Heart left ventricle (tissue), 16 donors: ENCODE measurements at regions not wholly inside any gene's neighbourhood (a gene's known extent, or its start where the extent isn't known, plus 50 kb on each side); places are given as distances from the start of the nearest gene placed in this dataset.

Source experiments
- ATAC-seq, 4 donors: fragments of 200-7000 bp; cut with Tn5 transposase; one replicate each; pipeline ENCODE4 v1.9.1; 2020 to 2022; ENCODE audit warnings: moderate library complexity in 4 of 4, mild to moderate bottlenecking in 3 of 4, moderate number of reproducible peaks in 1 of 4
- DNase-seq, 5 donors: peaks; one replicate each; pipeline ENCODE4 v3.0.0-alpha.2; 2020
- H3K27ac ChIP-seq, 12 donors: fragments of 200-600 bp; sonication (generic) in 4 of 12; one replicate each; pipeline versions ENCODE4 v1.5.0 to v1.8.0; 2016 to 2022; ENCODE audit warnings: mild to moderate bottlenecking in 2 of 12
- H3K27me3 ChIP-seq, 9 donors: fragments of 200-600 bp; sonication (generic) in 2 of 9; one replicate each; pipeline versions ENCODE4 v1.5.1 to v1.8.0; 2016 to 2022; ENCODE audit warnings: mild to moderate bottlenecking in 3 of 9
- H3K36me3 ChIP-seq, 9 donors: fragments of 200-600 bp; sonication (generic) in 2 of 9; one replicate each; pipeline versions ENCODE4 v1.5.0 to v1.8.0; 2018 to 2022; ENCODE audit warnings: mild to moderate bottlenecking in 2 of 9
- H3K4me1 ChIP-seq, 12 donors: fragments of 200-600 bp; sonication (generic) in 4 of 12; one replicate each; pipeline versions ENCODE4 v1.5.0 to v1.8.0; 2016 to 2022; ENCODE audit warnings: mild to moderate bottlenecking in 3 of 12
- H3K4me3 ChIP-seq, 12 donors: fragments of 200-600 bp; sonication (generic) in 4 of 12; one replicate each; pipeline versions ENCODE4 v1.5.0 to v1.8.0; 2017 to 2022; ENCODE audit warnings: mild to moderate bottlenecking in 9 of 12, moderate library complexity in 4 of 12
- H3K9me3 ChIP-seq, 12 donors: fragments of 200-600 bp; sonication (generic) in 4 of 12; one replicate each; pipeline versions ENCODE4 v1.5.0 to v1.8.0; 2016 to 2022; ENCODE audit warnings: mild to moderate bottlenecking in 1 of 12
- POLR2A ChIP-seq, 2 donors: fragments of 450-650 bp; IDR thresholded peaks; one replicate each; pipeline ENCODE4 v1.6.1; 2017; ENCODE audit warnings: antibody characterized with exemption in 2 of 2, mild to moderate bottlenecking in 2 of 2, moderate library complexity in 2 of 2
- WGBS, 4 donors: extraction: QIAGEN DNeasy Blood & Tissue Kit in 2 of 4; methylation state at CpG; one replicate each; pipeline versions ENCODE4 v1.1.5 to v1.1.7; 2013 to 2018; 5-methylcytosine and 5-hydroxymethylcytosine counted together
- intact Hi-C, 10 donors: fragments of 100-400 bp; cut with DNase I; formaldehyde crosslinking; loops; one replicate each; pipeline versions ENCODE4 v1.11.1 to v1.14.2; 2022
- TF ChIP-seq, protein P1 (sequence below), 12 donors: fragments of 200-600 bp; sonication (generic) in 4 of 12; IDR thresholded peaks; one replicate each; pipeline versions ENCODE4 v1.5.0 to v1.8.0; 2018 to 2022; ENCODE audit warnings: antibody characterized with exemption in 12 of 12, mild to moderate bottlenecking in 5 of 12
- donor health status: ischemic (EF 13 %, LVEDD 7.1; RV severe dilation, severe dysfunction).
- donor health status: healthy with polysubstance abuse.
- donor health status: DM: no; HTN: yes; CAD: no.
- donor health status: DM: no; HTN: no; CAD: no.
- donor health status: ischemic (EF 25% LVEDD 6.9; RV normal size, moderate dysfunction).
- donor health status: ischemic (EF 25% LVEDD 5.7; RV mildly dilated, moderate dysfunction).
- donor health status: healthy.
- donor health status: DM: yes; HTN: yes; CAD: no.
- donor health status: ischemic (EF 35%, LVEDD 5.7; RV mildly dilated, moderate dysfunction).
- donor health status: nonischemic (EF 11% LVEDD 7.7; RV severe dilation, severe dysfunction).
- donor health status: DM: yes; HTN: yes; CAD: no.
- donor health status: PGD.
- donor health status: ischemic (EF 29% LVEDD 5.4; RV normal size, mild dysfunction).
- donor health status: nonischemic (EF 23%, LVEDD 6.1; RV moderate dilation, normal function).

DNA sequence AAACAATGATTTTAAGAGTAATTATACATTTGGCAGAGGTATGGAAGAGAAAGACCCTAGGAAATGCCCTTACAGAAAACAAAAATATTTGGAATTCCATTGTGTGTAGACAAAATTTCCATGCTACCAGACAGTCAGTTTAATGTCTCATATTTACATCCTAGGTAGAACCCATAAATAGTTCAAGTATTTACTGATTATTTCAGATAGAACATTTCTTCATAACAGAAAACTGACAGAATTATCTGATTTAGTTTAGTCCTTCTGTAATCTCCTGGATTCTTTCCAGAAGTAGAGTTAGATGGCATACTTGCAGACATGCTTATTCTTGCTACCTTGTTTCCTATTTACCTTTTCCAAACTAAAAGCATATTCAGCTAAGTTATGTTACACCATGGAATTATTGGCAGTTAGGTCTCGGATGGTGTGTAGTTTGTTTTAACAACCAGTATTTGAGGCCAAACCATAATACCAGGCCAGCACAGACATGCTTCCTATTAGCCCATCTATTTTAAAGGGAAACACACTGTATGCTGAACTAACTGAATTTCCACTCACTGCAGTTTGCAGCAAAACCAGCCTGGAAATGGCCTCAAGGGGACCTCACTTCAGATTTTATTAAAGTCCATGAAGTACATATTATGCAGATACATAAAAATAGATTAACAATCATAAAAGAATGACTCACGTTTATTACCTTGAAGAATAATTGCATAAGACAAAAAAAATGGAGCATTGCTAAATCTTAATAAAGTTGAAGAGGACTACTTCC is 126.6 kb upstream of the LRIG3 start:
- Histone ChIP-seq H3K9me3 (no peaks in the 10 kb centered on the region), H3K27ac (no peak overlapping the region), H3K36me3 (no peaks in the 10 kb centered on the region), H3K4me1 (no peaks in the 10 kb centered on the region), H3K27me3 (no peaks in the 10 kb centered on the region), H3K4me3 (no peak overlapping the region)
- TF ChIP-seq, protein P1, sequence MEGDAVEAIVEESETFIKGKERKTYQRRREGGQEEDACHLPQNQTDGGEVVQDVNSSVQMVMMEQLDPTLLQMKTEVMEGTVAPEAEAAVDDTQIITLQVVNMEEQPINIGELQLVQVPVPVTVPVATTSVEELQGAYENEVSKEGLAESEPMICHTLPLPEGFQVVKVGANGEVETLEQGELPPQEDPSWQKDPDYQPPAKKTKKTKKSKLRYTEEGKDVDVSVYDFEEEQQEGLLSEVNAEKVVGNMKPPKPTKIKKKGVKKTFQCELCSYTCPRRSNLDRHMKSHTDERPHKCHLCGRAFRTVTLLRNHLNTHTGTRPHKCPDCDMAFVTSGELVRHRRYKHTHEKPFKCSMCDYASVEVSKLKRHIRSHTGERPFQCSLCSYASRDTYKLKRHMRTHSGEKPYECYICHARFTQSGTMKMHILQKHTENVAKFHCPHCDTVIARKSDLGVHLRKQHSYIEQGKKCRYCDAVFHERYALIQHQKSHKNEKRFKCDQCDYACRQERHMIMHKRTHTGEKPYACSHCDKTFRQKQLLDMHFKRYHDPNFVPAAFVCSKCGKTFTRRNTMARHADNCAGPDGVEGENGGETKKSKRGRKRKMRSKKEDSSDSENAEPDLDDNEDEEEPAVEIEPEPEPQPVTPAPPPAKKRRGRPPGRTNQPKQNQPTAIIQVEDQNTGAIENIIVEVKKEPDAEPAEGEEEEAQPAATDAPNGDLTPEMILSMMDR (IDR thresholded peaks at IDR 0.05), result no peak
- no peak for TF ChIP-seq POLR2A (IDR thresholded peaks at IDR 0.05)
- DNase-seq (no peak), ATAC-seq (no peak)
- WGBS, 4 donors, result 78 to 82% (median 79%) methylated on average over 2 of the region's 2 CpGs
- intact Hi-C loops, result no loop called here

DNA sequence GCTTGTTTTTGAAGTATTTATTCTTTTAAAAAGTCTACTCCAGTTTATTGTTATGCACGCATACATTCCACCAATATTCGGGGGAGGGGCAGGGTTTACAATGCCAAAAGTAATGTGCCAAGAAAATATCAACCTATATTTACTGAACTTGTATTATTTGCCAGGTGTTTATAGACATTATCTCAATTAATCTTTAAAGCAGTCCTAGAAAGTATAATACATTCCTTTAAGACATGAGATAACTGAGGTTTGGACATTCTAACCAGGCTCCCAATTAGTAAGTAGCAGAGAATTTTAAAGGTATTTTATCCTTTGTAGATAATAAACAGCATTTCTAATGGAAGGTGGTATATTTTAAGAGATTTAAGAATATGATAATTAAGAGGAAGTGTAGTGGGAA is 124.5 kb upstream of the LRIG3 start:
- intact Hi-C loops, result no loop called here
- TF ChIP-seq POLR2A (IDR thresholded peaks at IDR 0.05), result no peak
- TF ChIP-seq, protein P1 (IDR thresholded peaks at IDR 0.05), result no peak
- H3K27me3 ChIP-seq, result no peaks in the 10 kb centered on the region
- ATAC-seq, result no peak
- DNase-seq, result no peak
- H3K36me3 ChIP-seq, result no peaks in the 10 kb centered on the region
- no peak overlapping the region for H3K4me3 ChIP-seq
- H3K4me1 ChIP-seq, result no peaks in the 10 kb centered on the region
- 79 to 91% (median 84%) methylated on average over 2 of the region's 2 CpGs for WGBS, 4 donors
- no peak overlapping the region for H3K27ac ChIP-seq
- no peaks in the 10 kb centered on the region for H3K9me3 ChIP-seq

DNA sequence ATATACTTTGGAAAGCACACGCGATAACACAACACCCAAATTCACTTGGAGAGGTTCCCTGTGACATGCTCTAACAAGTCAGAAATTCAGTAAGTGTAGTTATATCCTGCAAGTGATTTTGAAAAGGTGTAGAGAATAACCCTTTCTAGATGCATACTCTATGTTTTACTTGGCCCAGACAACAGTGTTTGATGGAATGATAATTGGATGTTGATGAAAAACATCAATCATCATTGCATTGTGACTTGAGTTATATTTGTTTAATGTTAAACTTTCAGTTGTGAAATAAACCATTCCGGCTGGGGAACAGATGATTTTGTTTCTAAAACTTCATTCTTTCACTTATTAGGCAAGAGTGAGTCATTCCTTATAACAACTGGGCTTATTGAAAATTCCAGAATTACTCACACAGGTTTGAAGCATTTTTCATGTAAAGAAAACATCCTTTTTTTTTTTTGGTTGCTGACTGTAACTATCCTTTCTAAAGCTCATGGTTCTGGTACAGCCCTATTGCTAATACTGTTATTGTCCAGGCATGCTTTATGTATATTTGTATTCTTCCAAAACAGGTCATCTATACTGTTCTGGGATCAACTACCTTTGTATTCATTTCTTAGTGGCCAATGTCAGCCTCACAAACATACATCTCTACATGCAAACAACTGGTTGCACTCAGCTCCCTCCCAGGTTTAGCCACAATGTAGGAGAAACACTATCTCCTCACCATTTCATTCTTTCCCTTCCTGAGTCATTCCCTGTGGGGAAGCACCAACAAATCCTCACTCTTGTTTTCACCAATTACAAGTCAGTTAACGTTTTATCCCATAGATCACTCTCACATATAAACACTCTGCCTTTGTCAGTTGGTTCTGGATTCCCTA is 121.2 kb upstream of the LRIG3 start:
- WGBS, 4 donors, result 60 to 75% (median 62%) methylated on average over 4 of the region's 4 CpGs
- Histone ChIP-seq H3K27ac (peak overlapping the region in 1 of 12 donors; percentile 26), H3K4me3 (no peak overlapping the region), H3K27me3 (no peaks in the 10 kb centered on the region), H3K9me3 (no peaks in the 10 kb centered on the region), H3K36me3 (no peaks in the 10 kb centered on the region), H3K4me1 (no peaks in the 10 kb centered on the region)
- ATAC-seq, result peak in 1 of 4 donors; percentile 74
- no peak for DNase-seq
- intact Hi-C loops, result no loop called here
- TF ChIP-seq POLR2A (IDR thresholded peaks at IDR 0.05), result no peak
- TF ChIP-seq, protein P1 (IDR thresholded peaks at IDR 0.05), result no peak

DNA sequence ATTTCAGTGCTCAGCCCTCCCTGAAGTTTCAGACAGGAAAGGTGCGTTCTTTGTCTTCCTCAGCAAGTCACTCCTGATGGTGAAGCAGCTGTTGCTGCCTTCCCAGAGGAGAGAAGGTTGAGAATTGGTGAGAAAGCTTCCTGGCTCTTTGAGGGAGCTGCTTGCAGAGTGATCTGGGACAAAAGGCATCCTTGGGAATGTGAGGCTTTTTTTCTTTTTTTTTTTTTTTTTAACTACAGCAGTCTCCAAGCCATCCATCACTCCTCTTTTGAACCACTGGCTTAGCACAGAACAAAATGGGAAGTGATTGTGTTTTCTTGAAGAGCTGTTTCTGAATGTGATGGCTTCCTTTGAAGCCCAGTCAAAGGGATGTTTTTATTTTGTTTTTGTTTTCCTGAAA is 120.4 kb upstream of the LRIG3 start:
- intact Hi-C loops, result no loop called here
- ATAC-seq, result peak in 1 of 4 donors; percentile 46
- no peaks in the 10 kb centered on the region for H3K4me1 ChIP-seq

More for the DNA sequence above, 120.4 kb upstream of the LRIG3 start:
- Histone ChIP-seq H3K4me3 (no peak overlapping the region), H3K27ac (no peak overlapping the region), H3K9me3 (no peaks in the 10 kb centered on the region), H3K36me3 (no peaks in the 10 kb centered on the region), H3K27me3 (no peaks in the 10 kb centered on the region)
- DNase-seq, result no peak
- no peak for TF ChIP-seq POLR2A (IDR thresholded peaks at IDR 0.05)
- TF ChIP-seq, protein P1 (IDR thresholded peaks at IDR 0.05), result no peak
- WGBS, 4 donors, result 37 to 63% (median 47%) methylated on average over 1 of the region's 1 CpG
